Testis (tissue), 2 donors: ENCODE measurements at regions not wholly inside any gene's neighbourhood (a gene's known extent, or its start where the extent isn't known, plus 50 kb on each side); places are given as distances from the start of the nearest gene placed in this dataset.

Source experiments
- DNase-seq: peaks from one replicate; pipeline ENCODE4 v3.0.0-alpha.2; 2019
- H3K27ac ChIP-seq, 2 donors: fragments of 200-600 bp; sonication (generic); one replicate each; pipeline ENCODE4 v1.5.1; 2019
- H3K27me3 ChIP-seq: fragments of 200-600 bp; sonication (generic); one replicate; pipeline ENCODE4 v1.5.1; 2019
- H3K36me3 ChIP-seq: fragments of 200-600 bp; sonication (generic); one replicate; pipeline ENCODE4 v1.5.1; 2017; ENCODE audit warnings: low read depth; ENCODE audit errors: missing control alignments
- H3K4me1 ChIP-seq: fragments of 200-600 bp; sonication (generic); one replicate; pipeline ENCODE4 v1.5.1; 2019
- H3K4me3 ChIP-seq, 2 donors: fragments of 200-600 bp; sonication (generic); one replicate each; pipeline ENCODE4 v1.5.1; 2017 to 2019
- H3K9me3 ChIP-seq: fragments of 200-600 bp; sonication (generic); one replicate; pipeline ENCODE4 v1.5.1; 2017
- POLR2A ChIP-seq: fragments of 450-650 bp; IDR thresholded peaks from one replicate; pipeline ENCODE4 v1.6.1; 2017; ENCODE audit warnings: antibody characterized with exemption, mild to moderate bottlenecking, moderate library complexity
- WGBS, 2 donors: methylation state at CpG; one replicate each; pipeline ENCODE4 v1.1.5; 2018; 5-methylcytosine and 5-hydroxymethylcytosine counted together
- intact Hi-C: fragments of 100-400 bp; cut with DNase I; formaldehyde crosslinking; loops from one replicate; pipeline ENCODE4 v1.15.1; 2023; ENCODE audit warnings: low total_unique reads
- TF ChIP-seq, protein P1 (sequence below), 3 experiments: fragments of 450-650 bp in 2 of 3; fragments of 200-600 bp in 1 of 3; sonication (generic) in 1 of 3; IDR thresholded peaks; one replicate each; pipeline ENCODE4 v1.5.1; 2016 to 2019; ENCODE audit warnings: antibody characterized with exemption in 3 of 3, mild to moderate bottlenecking in 2 of 3, moderate library complexity in 1 of 3

DNA sequence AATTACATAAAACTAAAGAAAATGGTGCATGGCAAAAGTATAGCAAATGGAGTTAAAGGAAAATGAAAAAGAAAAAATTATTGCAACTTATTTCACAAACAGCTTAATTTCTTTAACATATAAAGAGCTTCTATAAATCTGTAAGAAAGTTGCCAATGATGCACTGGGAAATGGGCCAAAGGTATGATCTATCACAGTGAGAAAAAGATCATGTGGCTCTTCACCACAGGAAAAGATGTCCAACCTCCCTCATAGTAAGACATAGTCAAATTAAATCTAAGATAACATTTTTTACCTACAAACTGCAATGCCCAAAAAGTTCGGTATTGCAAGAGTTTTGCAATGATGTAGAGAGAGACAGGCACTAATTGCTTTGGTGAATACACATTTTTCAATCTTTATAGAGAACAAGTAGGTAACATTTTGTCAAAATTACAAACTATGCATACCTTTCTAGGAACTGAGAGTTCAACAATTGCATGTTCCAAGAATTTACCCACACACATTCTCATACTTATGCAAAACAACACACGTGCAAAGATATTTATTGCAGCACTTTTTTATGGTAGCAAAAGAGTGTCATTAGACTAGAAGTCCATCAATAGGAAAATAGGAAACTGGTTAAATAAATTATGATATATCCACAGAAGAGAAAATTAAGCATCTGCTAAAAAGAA is 372.6 kb downstream of the QKI start:
- intact Hi-C loops, result no loop called here
- no peak for TF ChIP-seq POLR2A
- TF ChIP-seq, protein P1, sequence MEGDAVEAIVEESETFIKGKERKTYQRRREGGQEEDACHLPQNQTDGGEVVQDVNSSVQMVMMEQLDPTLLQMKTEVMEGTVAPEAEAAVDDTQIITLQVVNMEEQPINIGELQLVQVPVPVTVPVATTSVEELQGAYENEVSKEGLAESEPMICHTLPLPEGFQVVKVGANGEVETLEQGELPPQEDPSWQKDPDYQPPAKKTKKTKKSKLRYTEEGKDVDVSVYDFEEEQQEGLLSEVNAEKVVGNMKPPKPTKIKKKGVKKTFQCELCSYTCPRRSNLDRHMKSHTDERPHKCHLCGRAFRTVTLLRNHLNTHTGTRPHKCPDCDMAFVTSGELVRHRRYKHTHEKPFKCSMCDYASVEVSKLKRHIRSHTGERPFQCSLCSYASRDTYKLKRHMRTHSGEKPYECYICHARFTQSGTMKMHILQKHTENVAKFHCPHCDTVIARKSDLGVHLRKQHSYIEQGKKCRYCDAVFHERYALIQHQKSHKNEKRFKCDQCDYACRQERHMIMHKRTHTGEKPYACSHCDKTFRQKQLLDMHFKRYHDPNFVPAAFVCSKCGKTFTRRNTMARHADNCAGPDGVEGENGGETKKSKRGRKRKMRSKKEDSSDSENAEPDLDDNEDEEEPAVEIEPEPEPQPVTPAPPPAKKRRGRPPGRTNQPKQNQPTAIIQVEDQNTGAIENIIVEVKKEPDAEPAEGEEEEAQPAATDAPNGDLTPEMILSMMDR (IDR thresholded peaks at IDR 0.05), result no peak
- peak; percentile 54 for DNase-seq
- Histone ChIP-seq H3K36me3 (no peaks in the 10 kb centered on the region), H3K4me1 (peaks cover 5% of the 10 kb centered on the region), H3K9me3 (no peaks in the 10 kb centered on the region), H3K27me3 (no peaks in the 10 kb centered on the region), H3K4me3 (no peak overlapping the region), H3K27ac (no peak overlapping the region)
- 32 to 48% methylated on average over 2 of the region's 2 CpGs for WGBS, 2 donors

DNA sequence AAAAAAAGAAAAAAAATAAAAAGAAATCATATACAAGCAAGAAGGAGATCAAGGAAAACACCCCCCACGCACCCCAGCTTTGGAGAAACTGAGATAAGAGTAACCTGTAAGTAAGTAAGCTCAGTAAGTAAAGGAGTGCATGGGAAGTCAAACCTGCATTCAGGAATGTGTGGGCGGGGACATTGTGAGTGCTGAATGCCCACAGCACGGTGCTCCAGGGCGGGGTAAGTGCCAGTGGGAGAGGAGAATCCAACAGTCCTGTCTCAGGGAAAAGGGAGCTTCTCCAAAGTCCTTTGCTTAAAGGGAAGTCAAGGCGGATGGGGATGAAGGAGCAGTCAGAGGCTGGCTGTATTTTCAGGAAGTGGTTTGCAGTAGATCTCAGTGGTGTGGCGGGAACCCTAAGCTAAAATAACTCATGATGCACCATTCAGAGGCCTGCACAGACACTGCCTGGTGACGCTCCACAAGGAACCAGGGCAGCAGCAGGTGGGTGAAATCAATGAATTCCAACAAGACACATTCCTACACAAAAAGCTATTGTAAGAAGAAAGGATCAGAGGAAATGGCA is 368.0 kb downstream of the QKI start:
- TF ChIP-seq, protein P1 (IDR thresholded peaks at IDR 0.05), result no peak
- no peak for TF ChIP-seq POLR2A
- Histone ChIP-seq H3K4me3 (no peak overlapping the region), H3K27ac (no peak overlapping the region), H3K27me3 (no peaks in the 10 kb centered on the region), H3K4me1 (no peaks in the 10 kb centered on the region), H3K36me3 (no peaks in the 10 kb centered on the region), H3K9me3 (no peaks in the 10 kb centered on the region)
- DNase-seq, result no peak
- WGBS, 2 donors, result 81 to 83% methylated on average over 7 of the region's 7 CpGs
- intact Hi-C loops, result no loop called here

DNA sequence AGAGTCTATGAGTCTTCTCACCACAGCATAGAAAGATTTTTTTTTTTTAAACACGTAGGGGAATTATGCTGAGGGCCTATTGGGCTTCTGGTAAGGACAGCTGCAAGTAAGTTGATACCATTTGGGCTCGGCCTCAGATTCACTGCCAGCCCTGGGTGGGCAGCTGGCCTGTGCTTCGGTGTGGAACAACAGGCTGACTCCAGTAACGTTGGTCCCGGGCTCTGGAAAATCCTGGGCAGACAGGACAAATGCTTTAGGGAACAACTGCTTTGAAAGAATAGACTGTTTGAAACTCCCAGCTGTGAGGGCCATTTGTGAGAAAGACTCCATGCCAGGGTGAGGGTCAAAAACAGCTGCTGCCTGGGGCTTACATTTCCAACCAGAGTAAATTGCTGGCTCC is 366.5 kb downstream of the QKI start:
- no peaks in the 10 kb centered on the region for H3K4me1 ChIP-seq
- H3K36me3 ChIP-seq, result no peaks in the 10 kb centered on the region
- WGBS, 2 donors, result 47 to 65% methylated on average over 5 of the region's 5 CpGs
- DNase-seq, result peak; percentile 34
- H3K9me3 ChIP-seq, result no peaks in the 10 kb centered on the region
- H3K27ac ChIP-seq, result no peak overlapping the region
- H3K27me3 ChIP-seq, result no peaks in the 10 kb centered on the region
- TF ChIP-seq, protein P1 (IDR thresholded peaks at IDR 0.05), result no peak
- no peak for TF ChIP-seq POLR2A
- no peak overlapping the region for H3K4me3 ChIP-seq
- intact Hi-C loops, result no loop called here

DNA sequence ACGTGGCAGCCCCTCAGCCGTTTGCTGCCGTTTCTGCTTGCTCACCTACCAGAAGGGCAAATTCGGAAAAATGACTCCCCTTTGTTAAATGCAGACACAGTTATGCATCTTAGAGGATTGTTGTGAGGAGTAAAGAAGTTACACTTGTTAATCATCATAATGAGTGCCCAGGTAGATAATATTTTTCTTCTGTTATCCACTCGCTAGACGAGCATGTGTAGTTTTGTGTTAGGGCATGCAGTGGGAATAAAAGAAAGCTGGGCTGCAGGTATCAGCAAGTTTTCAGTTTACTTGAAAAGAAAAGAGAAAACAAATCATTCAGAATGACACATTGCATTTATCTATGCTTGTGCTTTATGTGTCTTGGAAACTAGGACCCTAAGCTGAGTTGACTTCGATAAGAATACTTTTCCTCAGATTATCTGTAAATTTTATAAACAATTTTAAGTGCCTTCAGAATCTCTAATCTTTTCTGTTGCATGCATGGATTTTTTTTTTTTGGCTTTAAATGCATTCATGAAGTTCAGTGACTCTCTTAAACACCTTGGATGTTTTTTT is 365.3 kb downstream of the QKI start:
- H3K27me3 ChIP-seq, result no peaks in the 10 kb centered on the region
- no peak for DNase-seq
- H3K4me1 ChIP-seq, result no peaks in the 10 kb centered on the region
- 90 to 93% methylated on average over 7 of the region's 7 CpGs for WGBS, 2 donors
- H3K9me3 ChIP-seq, result no peaks in the 10 kb centered on the region
- intact Hi-C loops, result no loop called here
- H3K4me3 ChIP-seq, result no peak overlapping the region
- H3K36me3 ChIP-seq, result no peaks in the 10 kb centered on the region
- H3K27ac ChIP-seq, result no peak overlapping the region
- TF ChIP-seq, protein P1 (IDR thresholded peaks at IDR 0.05), result no peak
- no peak for TF ChIP-seq POLR2A
